TTC549 (cell line): ENCODE measurements at regions not wholly inside any gene's neighbourhood (a gene's known extent, or its start where the extent isn't known, plus 50 kb on each side); places are given as distances from the start of the nearest gene placed in this dataset.
"Not testable (repeated sequence)": the region's sequence is repeated elsewhere in the genome, so short reads cannot be mapped to it uniquely, and the experiment has no call there.

ENCODE experiments used
- FAIRE-seq: peaks from 2 replicates; lab custom pipeline; 2012; peaks lifted over from hg19 to GRCh38; lab: Jason Lieb, UNC

DNA sequence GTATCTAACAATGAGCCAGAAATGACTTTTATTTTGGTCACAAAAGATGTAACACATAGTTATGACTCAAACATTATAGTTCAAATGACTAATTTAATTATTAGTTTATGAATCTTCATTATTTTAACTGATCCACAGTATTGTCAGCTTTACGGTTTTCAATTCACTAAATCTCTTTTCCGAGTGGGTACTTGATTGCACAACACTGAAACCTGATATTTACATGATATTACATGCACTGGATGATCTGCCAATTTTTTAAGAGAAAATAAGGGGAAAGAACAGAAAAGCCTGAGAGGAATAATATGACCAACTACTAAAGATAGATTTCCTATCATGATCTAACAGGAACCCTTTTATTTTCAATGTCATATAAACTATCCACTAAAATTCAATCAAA is 1446.0 kb downstream of the FSTL5 start:
- FAIRE-seq, result no peak

DNA sequence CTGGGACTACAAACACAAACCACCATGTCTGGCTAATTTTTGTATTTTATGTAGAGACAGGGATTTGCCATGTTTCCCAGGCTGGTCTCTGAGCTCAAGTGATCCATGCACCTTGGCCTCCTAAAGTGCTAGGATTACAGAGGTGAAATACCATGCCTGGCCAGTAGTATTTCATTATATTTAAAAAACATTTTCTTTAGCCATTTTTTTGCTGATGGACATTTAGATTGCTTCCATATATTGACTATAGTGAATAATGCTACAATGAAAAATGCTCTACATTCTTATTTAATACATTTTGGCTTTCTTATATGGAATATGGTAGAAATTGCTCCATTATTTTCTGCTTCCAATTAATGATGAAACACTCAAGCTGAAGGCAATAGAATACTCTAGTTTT is 1439.7 kb downstream of the FSTL5 start:
- no peak for FAIRE-seq

DNA sequence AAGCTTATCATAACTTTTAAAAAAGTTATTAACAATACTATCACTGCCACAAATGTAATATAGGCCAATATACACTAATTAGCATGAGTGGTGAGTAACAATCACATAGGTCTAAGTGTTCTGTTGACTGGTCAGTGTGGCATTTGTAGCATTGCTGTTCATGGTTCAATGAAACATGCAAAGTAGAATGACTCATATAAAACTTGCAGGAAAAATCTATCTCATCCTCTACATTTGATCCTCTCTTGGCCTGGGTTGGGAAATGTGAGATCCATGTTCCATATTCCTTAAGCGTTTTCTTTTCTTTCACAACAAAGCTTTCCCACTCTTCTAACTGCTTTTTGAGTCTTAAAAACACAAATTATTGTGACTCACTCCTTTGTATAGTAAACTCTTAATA is 1418.7 kb downstream of the FSTL5 start:
- no peak for FAIRE-seq

DNA sequence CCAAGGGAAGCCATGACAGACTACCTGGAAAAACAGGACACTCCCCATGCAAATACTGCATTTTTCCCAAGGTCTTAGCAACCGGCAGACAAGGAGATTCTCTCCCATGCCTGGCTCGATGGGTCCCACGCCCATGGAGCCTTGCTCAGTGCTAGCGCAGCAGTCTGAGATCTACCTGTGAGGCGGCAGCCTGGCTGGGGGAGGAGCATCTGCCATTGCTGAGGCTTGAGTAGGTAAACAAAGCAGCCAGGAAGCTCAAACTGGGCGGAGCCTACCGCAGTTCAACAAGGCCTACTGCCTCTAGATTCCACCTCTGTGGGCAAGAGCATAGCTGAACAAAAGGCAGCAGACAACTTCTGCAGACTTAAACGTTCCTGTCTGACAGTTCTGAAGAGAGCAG is 1417.2 kb downstream of the FSTL5 start:
- not testable (repeated sequence) for FAIRE-seq

DNA sequence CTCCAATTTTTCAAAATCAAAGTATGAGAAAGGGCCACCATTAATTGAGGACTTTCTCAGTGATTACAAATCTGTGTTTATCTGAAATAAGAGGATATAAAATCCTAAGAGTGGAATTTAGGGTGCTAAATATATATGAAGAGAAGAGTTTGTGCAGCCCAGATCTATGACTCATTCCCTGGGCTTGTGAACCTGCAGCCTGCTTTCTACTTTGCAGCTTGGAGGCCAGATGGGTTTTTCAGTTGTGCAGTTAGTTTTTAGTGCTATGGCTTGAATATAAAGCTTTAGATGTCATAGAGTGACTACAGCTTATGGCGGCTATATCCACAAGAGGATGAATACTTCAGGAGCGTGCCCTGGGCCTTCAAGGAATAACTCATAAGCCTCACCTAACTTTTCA is 1391.1 kb downstream of the FSTL5 start:
- no peak for FAIRE-seq

DNA sequence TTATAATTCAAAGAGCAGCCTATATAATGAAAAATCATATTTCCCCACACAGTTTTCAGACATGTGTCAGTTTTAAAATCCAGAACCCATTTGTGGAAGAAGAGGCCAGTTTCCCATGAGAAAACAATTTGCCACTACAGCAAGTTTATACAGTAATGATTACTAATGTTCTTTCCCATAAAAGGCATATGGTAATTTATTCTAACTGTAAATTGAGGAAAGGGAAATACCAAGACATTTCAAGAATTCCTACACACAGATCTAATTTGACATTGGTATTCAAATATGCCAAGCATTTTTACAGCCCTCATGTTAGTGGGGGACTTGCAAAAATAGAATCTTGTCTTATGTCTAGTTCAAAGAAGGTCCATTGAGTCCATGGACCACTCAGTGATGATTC is 1368.6 kb downstream of the FSTL5 start:
- no peak for FAIRE-seq

DNA sequence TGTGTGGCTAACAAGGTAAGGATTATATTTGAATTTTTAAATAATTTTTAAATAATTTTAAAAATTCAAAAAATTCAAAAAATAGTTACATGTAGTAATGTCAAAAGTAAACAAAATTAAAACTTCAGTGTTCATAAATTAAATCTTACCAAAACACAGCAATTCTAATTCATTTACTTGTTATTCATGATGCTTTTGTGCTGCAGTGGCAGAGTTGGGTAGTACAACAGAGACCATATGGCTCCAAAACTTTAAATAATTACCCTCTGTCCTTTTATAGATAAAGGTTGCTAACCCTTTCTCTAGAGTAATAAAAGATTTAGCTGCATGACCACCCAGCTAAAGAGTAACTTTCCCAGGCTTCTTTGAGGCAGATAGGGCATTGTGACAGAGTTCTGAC is 1355.6 kb downstream of the FSTL5 start:
- FAIRE-seq, result no peak

DNA sequence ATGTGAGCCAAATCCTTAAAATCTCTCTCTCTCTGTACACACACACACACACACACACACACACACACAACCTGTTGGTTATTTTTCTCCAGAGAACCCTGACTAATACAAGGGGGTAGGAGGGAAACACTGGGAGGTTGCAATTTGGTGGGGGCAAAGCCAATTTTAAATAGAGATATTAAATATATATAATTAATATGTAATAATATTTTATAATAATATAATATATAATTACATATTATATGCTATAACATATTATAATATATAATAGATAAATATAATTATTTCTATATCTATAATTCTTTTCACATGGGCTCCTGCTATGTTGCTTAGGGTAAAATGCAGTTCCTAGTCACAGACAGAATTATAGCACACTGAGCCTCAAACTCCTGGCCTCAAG is 1354.2 kb downstream of the FSTL5 start:
- no peak for FAIRE-seq

DNA sequence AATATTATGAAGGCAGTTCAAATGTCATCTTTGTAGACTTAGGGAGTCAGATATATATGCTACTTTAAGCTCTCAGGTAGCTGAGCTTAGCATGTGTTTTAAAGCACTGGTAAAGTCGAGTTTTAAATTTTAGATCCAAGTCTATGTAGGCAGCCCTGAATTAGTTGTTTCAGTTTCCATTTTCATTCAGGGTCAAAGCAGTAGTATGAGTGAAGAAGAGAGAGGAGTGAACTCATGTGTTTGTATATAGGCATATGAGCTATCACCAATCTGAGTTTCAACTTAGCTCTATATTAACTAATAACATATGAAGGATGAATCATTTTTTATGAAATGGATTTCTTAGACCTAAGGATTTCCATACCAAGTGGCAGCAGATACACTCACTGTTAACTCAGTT is 1353.4 kb downstream of the FSTL5 start:
- no peak for FAIRE-seq

DNA sequence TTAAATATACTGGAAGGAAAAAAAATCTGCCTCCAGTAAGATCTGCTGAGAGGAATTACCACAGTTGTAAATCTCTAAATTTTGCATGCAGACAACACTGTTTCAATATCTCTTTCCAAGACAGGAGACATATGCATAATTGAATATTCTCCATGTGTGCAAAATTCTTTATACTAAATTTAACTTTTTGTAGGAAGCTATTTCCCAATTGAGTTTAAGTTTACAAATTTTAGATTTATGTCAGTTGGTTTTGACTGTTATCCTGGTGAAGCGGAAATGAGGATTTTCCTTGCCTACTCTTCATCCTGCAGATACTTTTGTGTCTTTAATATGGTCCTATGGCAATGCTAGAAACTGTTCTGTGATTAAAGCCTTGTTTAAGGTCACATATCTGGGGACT is 1352.9 kb downstream of the FSTL5 start:
- no peak for FAIRE-seq

DNA sequence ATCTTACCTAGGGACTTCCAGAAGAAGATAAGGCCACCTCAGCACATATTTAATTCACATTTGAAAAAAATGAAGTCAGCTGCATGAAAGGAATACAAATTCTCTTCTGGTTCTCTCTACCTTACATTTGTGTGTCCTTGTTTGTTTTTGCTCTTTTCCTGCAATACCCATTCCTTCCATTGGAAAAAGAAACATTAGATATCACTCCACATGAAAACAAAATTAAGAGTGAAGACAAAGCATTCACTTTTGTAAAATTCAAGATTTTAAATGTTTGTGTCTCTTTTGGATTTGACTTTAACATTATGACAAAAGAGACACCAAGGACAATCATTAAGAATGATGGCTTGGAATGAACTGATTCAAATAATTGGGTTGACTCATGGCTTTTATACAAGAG is 1351.8 kb downstream of the FSTL5 start:
- FAIRE-seq, result no peak

DNA sequence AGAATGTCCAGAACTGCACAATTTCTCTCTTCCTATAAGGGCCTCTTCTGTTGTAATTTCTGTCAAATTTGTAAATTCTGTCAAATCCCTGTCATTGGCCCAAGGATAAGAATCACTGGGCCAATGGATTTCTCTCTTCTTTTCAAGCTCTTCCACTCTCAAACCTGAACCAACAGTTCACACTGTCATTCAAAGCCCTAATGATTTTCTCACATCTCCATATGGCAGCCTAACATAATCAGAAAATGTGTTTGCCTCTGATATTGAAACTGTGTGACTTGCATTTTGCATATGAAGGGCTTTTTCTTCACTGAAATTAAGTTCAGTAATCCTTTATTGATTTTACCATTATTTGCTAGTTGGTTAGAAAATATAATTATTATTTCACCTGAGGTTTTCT is 1349.1 kb downstream of the FSTL5 start:
- no peak for FAIRE-seq

DNA sequence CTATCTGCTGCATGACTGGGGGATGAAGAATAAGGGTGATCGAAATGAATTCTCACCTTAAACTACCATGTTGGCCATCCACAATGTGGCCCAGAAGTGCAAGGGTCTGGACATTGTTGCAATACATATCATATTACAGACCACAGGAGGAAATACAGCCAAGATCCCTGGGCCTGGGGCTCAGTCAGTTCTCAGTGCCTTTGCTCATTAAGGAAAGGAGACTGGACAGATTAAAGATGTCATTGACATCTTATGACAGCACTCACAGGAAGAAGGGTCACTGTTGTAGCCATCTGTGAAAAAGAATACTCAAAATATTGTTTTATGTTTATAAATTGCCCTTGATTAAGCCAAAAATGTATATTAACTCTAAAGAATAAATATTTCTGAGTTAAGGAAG is 1345.2 kb downstream of the FSTL5 start:
- FAIRE-seq, result no peak

DNA sequence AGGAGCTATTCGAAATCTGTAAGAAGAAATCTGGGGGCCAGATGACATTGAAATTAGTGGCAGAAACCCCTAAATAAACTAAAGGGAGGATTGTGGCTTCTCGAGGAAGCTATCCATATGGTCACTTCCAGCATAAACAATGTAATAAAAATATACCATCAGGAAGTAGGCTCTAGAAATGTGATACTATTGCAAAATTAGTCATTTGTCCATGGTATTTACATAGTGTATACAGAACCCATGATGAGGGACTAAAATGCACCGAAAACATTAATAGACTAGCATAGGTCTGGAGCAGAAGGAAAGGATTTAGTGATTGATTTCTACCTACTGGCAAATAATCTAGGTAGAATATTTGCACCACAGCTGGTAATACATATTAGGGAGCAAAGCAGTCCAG is 1344.0 kb downstream of the FSTL5 start:
- FAIRE-seq, result no peak

DNA sequence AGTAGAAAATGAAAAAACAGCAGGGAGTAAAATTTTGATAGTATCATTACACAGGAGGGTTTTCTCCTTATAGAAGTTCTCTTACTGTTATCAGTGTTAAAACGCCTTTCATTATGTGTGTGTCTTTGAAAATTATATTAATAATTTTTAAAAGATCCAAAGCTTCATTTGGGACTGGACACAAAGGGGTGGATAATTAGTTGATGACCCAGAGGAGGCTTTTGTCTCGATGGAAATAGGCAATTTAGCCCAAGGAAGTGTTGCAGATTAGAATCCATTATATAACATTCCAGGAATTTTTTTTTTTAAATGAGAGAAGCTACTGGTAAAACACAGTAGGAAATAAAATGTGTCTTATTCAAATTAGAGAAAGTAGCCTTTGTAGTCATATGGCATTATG is 1339.3 kb downstream of the FSTL5 start:
- no peak for FAIRE-seq

DNA sequence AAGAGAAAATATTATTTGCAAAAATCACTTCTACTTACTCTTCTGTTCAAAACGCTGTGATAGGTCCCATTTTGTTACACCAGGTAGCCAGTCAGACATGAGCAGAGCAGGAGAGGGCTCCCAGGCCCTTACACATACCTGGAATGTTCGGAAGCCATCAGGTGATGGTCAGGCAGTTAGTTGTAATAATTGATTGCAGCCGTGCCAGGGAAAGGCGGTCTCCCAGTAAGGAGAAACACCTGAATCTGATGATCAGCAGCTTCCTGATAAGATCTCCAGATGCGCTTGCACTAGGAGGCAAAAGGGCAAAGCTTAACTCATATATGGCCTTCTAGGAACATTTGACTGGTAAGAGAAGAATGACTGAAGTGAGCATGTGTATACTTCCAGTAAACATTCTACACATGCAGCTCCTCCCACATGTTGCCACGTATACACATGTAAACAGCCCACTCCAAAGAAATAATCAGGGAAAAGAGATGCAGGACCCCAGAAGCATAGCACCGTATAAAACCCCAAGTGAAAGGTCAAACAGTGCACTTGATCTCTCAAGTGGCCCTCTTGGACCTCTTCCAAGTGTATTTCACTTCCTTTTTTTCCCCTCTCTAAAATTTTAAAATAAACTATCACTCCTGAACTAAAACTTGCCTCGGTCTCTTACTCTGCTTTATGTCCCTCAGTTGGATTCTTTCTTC is 1338.0 kb downstream of the FSTL5 start:
- no peak for FAIRE-seq

DNA sequence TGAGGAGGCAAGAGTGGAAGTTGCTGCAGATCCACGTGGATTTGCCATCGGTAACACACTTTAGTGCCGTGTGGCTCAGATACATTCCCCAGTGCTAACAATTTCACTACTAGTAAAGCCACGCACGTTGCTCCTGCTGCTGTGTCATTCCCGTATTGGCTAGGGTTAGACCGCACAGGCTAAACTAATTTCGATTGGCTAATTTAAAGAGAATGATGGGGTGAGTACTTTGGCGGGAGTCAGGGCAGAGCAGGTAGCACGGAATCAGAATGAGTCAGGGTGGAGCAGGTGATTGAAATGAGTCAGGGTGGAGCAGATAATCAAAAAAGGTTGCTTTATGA is 1337.5 kb downstream of the FSTL5 start:
- FAIRE-seq, result no peak

DNA sequence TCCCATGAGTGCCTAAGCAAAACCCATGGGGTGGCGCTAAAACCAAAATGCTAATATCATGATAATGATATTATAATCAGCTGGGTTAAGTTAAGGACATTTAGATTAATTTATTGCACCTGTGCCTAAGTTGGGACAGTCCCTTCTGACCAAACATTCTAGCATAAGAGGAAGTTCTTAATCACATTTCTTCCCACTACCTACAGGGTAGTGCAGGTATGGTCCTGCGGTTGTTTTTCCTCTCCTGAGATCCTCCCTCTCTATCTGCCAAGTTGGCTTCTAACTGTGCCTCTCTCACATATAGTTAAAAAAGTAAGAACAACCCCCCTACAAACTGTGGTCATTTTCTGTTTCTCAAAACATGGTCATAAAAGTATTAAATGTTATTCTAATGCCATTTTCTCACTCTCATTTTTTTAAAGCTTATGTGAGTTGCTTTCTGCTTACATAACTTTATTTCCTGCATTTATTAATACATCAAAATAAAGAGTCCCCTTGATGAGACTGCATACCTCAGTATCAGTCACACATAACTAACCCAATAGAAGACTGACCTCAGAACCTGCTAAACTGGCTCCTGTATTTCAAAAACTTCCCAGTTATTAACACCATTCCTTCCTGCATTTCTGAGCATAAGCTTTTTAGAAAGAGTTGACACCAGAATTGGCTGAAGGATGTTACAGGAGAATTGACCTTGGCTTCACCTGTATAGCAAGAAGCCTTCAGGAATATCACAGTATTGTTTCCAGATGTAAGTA is 1332.5 kb downstream of the FSTL5 start:
- FAIRE-seq, result no peak

DNA sequence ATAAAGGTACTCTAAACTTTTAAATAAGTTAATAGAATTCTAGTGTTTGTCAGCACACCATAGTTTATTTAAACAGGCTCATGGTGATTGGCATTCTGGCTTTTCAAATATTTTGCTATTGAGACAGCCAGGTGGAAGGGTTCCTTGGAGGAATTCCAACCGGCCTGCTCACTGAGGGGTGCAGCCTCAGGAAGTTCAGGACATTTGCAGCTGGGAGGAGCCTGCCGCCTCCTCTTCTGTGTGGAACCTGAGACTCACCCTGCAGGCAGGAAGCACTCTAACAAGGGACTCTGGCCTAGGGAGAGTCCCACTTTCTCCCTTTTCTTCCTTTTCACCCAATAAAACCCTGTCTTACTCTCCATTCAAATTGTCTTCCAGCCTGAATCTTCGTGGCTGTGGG is 1328.0 kb downstream of the FSTL5 start:
- no peak for FAIRE-seq

DNA sequence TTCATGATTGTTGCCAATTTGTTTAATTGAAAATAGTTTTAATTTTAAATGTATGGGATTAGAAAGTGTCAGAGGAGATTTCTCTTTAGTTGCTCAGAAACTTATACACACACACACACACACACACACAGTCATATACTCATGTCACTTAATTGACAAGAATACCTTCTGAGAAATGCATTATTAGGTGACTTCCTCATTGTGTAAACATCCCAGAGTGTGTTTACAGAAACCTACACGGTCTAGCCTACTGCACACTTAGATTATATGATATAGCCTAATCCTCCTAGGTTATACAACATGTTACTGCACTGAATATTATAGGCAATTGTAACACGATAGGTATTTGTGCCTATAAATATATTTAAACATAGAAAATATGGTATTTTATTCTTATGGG is 1327.4 kb downstream of the FSTL5 start:
- FAIRE-seq, result no peak

DNA sequence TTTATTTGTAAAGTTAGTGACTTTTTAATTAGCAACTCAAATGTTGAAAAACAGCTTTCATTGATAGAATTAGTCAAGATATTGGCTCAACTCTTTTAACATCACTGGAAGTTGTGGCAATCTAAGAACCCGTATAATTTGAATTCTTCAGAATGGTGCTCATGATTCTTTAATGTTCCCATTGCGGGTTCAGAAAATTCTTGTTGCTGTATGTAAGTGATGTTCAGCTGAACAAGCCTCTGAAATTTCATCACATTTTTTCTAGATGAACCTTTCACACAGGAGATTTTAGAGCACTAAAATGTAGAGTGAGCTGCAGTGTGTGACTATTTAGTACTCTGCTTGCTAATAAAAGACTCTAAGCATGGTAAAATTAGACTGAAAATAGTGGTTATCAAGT is 1317.7 kb downstream of the FSTL5 start:
- FAIRE-seq, result no peak

DNA sequence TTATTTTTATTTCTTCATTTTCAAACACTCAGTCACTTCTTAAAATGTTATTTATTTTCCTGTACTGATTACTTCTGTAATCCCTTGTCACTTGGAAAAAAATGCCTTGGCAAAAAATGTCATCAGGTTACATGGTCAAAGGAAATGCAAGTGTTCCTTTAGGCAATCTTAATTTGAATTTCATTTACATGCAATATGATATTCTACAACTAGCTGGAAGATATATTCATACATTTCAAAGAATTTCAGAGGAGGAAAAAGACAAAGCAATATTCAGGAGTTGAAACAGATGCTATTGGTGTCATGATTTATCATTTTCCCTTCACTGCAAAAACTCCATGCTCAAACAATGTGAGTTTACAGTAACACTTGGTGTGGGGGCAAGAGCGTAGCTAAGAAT is 1316.6 kb downstream of the FSTL5 start:
- no peak for FAIRE-seq

DNA sequence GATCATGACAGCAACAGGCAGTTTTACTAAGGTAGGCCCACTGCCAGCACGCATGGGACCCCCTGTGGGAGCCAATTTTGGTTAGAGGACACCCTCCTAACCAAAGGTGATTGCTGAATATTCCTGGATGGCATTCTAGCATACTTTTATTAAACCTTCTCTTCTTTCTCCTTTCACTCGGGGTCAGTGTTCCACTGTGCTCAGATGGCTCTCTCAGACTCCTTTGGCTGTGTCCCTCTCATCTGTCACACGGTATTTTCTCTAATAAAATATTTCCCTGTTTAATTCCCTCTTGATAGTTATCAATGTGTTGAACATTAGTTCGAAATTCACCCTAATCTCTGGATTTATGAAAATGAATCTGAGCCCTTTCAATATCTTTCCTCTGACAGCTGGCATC is 1315.3 kb downstream of the FSTL5 start:
- FAIRE-seq, result no peak
